ENCODE measurements at regions not wholly inside any gene's neighbourhood (a gene's known extent, or its start where the extent isn't known, plus 50 kb on each side); places are given as distances from the start of the nearest gene placed in this dataset.
"Not testable (repeated sequence)": the region's sequence is repeated elsewhere in the genome, so short reads cannot be mapped to it uniquely, and the experiment has no call there.

- not testable (repeated sequence) for TF ChIP-seq SMC3 (IDR thresholded peaks at IDR 0.05; ENCODE audit: low read depth, low read length); JUND (IDR thresholded peaks at IDR 0.05); EP300 (IDR thresholded peaks at IDR 0.05; ENCODE audit: borderline replicate concordance in 1 of 2, low read depth in 1 of 2, low read length in 1 of 2); POLR2AphosphoS5 (IDR thresholded peaks at IDR 0.05; ENCODE audit: low read depth, low read length); CTCF (IDR thresholded peaks at IDR 0.05)
- TF ChIP-seq, protein P1, sequence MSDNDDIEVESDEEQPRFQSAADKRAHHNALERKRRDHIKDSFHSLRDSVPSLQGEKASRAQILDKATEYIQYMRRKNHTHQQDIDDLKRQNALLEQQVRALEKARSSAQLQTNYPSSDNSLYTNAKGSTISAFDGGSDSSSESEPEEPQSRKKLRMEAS (IDR thresholded peaks at IDR 0.05; ENCODE audit: low read depth), result not testable (repeated sequence)
Observed at GRCh38 chr12:9515925-9516324, 91.8 kb downstream of the KLRB1 start.
